ENCODE measurements at regions not wholly inside any gene's neighbourhood (a gene's known extent, or its start where the extent isn't known, plus 50 kb on each side); places are given as distances from the start of the nearest gene placed in this dataset.

DNA sequence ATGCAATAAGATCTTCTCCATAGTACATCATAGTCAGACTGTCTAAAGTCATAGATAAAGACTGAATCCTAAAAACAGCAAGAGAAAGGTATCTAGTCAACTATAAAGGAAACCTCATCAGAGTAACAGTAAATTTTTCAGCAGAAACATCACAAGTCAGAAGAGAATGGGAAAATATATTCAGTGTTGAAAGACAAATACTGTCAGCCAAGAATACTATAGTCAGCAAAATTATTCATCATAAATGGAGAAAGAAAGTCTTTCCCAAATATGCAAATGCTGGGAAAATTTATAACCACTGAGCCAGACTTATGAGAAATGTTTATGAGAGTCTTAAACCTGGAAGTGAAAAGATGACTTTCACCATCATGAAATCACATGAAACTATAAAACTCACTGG, 136.7 kb downstream of the KDR start:
- DNase-seq = no peak

DNA sequence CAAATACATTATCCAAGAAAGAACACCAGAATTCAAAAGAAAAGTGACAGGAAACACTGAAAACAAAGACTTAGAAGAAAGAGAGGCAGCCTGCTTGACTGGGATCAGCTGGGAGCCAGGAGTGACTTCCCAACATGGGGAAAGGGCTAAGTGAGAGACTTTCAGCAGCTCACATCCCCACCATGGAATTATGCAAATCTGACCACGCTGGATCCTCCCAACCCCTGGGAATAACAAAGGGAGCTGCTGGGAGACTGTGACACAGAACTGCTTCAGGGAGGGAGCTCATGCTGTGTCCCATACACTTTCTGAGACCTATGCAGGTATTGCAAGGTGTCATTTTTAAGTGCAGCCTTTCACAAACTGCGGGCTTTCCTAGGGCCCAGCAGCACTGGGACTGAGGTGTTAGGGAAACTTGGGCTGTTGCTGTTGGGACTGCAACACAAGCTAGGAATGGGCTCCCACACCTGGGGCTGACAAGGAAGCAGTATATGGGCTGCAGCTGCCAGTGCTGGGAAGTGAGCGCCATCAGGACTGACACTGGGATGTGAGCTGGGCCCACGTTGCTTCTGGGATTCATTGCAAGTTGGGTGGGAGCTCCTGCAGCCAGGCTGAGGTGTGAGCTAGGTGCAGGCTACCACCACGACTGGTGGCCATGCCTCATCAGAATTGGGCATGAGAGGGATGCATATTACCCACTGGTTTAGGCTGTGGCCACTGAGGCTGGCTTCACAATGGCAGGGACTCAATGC, 139.1 kb downstream of the KDR start:
- DNase-seq = no peak

DNA sequence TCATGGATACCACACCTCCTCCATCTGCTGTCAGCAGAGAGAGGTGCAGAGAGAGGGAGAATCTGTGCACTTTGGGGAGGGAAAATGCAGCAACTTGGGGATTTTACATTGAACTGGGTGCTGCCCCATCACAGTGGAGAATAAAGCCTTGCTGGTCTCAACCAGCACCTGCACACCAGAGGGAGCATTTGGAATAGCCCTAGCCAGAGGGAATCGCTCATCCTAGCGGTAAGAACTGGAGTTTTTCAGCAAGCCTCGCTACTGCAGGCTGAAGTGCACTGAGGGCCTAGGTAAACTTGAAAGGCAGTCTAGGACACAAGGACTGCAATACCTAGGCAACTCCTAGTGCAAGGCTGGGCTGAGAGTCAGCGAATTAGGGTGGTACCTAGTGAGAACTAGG, 148.7 kb downstream of the KDR start:
- no peak for DNase-seq

DNA sequence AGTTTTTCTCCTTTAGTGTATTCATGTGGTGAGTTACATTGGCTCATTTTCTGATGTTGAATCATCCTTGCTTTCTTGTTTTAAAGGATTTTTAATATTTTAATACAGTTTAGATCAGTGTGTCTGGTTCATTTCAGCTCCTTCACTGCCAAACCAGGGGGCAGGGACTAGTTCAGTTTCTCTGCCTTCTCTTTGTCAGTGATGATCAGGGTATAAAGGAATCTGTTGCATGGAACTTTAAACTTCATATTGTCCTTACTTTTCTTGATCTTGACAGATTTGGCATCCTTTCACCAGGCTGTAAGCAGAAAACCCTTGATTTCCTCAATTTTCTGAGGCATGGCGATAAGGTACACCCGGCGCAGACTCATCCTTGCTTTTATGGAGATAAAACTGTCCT, 149.4 kb downstream of the KDR start:
- DNase-seq = no peak

DNA sequence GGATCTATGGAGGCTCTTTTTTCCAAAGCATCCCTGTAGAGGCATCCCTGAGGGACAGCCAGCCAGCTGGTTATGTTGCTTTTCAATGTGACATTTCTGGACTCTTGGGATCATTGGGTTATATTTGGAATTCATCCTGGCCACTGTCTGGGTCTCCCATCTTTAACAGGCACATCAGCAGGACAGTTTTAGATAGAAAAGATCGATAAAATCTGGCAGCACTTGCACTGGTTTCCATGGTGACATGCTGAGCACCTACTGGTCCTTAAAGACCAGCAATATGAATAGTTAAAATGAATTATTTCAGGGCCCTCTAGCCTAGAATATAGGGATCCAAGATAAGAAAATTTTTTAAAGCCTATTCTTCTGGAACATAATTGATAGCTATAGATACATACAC, 151.6 kb downstream of the KDR start:
- DNase-seq = no peak

DNA sequence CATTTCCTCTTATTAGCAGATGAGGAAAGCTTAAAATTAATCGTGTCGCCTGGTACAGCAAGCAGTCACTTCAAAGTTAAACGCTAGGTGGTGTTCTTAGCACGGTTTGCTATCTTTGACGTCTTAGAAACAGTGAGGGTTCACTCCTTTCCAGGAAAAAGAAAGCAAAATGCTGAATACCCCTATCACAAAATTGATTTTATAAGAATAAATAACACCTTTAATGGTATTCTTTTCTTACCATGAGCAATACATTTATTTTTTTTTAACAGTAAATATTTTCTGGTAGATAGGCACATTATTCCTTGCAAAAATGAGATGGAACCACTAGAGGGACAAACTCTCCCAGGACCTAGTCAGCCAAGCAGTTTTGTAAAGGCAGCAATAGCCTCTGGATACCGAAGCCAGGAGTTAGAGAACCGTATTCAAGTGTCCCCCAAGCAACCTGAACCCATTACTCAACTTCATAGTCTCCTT, 153.9 kb downstream of the KDR start:
- no peak for DNase-seq

DNA sequence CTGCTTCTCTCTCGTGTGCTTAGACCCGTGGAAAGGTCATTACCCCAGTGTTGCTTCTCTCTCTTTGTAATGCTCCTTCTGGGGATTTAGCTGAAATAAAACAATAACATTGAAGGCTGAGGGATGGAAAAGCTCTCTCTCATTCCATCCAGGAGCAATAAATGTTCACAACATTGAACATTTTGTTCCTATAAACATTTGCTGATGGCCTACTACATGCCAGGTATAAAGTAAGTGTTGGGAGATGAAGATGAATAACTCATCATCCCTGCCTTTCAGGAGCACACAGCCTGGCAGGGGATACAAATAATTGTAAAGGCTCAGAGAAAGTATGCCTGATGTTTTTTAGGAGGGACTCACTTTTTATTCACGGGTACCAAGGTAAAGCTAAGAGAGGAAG, 158.1 kb downstream of the KDR start:
- DNase-seq = no peak

DNA sequence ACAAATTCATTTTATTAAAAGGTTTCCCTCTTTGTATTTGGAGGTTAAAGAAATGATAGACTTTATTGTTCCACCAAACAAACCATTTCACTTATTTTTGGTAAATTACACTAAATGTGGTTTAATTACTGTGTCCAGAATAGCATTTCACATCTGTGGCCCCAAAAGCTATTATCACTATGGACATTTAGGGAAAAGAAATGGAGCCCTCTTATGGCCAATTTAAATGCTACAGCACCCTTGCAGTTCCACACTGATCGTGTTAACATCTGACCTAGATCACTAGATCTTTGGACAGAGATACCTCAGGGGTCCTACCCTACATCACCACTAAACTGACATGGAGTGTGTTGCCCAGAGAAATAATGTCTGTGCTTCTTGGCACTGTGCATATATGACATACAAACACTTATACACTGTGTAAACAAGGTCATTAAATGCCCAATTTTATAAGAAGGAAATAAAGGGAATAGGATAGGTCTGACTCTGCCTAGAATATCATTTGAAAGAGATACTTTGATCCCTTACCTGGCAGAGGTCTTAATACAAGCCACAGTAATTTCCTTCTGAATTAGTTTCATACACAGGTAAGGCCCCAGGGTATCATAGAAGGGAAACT, 163.9 kb downstream of the KDR start:
- DNase-seq = no peak

DNA sequence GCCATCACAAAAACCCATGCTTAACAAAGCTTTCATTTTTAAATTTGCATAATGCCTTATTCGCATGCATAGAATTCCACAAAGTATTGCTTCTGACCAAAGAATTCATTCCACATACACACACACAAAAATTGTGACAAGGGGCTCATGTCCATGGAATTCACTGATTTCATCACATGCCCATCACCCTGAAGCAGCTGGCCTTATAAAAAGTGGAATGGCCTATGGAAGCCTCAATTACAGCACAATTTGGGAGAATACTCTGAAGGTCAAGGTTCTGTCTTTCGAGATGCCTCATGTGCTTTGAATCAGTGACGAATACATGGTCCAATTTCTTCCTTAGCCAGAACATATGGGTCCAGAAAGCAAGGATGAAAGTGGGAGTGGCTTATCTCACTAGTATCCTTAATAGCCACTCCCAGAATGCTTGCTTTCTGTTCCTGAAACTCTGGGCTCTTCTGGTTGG, 165.7 kb downstream of the KDR start:
- DNase-seq = no peak

DNA sequence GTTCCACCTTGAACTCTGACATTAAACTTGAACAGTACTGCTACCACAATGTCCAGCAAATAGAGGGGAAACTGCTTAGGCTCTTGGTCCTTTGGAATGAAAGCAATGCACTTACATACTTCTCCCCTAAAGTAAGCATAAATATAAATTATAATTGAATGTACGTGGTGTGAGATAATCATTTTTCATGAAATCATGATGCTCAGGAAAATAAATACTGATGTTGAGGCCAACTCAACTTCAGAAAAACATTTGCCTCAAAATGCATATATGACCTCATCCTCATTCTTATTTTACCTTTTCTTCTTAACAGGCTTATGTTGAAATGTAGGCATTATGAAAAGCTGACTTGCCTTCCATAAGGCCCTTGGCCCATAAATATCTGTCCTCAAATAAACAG, 166.3 kb downstream of the KDR start:
- no peak for DNase-seq

DNA sequence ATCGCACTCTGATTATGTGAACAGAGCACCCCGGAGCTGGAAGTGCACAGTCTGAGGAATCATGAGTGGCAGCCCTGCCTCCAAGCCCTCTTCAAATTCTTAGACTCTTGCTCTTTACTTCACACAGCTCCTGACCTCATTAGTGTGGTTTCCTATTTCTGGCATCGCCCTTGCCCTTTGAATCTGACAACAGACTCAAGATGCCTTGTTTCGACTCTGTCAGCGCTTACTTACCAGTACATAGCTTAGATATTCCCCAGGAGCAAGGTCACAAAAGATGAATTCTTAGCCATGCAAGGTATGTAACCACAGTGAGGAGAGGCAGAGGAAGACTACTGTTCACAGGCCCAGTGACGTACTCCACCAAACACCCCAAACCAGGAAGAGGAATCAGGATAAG, 167.2 kb downstream of the KDR start:
- DNase-seq = no peak

DNA sequence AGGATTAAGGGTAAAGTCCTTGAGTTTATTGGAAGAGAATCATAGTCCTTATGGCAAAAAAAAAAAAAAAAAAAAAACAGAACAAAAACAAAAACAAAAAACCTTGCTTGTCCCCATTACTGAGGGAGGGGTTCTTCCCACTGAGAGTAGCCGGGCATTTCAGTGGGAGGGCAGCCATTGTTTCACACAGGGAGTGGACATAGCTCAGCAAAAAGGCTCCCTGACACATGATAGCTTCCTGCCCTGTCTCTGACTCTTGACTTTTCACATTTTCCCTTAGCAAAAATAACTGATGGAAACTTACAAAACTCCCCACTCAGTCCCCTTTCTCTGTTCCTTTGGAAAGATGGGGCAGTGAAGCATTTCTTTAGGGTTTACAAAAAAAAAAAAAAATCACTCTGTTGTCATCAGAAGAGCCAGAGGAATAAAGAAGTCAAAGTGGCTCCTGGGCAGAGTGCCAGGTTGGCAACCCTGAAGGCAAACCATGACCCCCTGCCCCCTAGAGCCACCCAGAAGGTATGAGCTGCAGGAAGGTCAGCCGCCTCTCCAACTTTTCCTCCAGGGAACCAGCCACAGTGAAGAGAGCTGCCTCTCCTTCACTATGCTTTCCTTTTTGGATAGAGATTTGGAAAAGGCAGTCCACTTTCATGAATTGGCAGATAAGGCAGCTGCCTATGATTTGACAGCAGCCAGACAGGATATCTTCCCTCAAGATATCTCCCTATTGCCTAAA, 170.6 kb downstream of the KDR start:
- DNase-seq = no peak

DNA sequence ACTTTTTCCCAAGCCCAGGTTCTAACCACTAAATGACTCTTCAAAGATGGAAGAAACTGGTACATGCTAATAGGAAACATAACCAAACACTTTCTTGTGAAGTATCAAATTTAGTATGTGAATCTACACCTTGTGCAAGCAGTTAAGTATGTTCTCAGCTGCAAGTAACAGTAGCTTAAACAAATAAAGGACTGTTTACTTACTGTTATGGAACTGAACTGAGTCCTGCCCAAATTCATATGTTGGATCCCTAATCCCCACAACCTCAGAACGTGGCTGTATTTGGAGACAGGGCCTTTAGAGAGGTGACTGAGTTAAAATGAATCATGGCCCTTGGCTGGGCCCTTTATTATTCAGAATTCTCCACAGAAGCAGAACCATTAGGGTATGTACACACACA, 178.7 kb downstream of the KDR start:
- no peak for DNase-seq

DNA sequence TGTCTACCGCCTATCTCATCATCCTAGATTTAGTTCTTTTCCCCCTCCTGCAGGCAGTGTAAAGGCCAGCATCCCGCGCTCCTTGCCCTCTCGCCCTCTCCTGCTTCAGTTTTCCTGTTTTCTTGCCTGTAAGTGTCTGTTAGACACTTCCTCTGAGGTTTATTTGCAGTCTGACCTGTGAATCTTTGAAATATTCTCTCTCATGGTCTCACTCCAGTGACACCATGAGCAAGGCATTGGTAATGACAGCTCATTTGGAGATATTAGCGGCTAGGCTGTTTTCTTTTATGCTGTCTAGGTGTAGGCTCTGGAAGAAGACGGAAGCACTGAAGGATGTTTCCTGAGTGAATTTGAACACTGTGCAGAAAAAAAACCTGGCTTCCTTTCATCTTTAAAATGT, 179.6 kb downstream of the KDR start:
- no peak for DNase-seq

DNA sequence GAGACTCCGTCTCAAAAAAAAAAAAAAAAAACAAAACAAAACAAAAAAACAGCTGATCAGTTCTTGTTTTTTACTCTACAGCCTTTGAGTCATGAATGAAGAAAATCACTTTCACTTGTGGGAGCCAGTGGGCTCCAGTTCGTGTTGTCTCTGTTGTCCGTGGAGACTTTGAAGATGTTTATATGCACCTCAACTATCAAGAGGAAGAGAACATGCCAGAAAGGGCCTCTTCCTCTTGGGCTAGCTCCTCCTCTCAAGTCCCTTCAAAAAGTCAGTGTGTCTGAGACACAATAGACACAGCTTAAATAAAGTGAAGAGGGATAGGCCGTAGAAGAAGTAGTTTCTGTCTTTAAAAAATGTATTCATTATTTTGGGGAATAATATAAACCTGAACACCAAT, 182.7 kb downstream of the KDR start:
- peak; percentile 7 to 17 for DNase-seq

DNA sequence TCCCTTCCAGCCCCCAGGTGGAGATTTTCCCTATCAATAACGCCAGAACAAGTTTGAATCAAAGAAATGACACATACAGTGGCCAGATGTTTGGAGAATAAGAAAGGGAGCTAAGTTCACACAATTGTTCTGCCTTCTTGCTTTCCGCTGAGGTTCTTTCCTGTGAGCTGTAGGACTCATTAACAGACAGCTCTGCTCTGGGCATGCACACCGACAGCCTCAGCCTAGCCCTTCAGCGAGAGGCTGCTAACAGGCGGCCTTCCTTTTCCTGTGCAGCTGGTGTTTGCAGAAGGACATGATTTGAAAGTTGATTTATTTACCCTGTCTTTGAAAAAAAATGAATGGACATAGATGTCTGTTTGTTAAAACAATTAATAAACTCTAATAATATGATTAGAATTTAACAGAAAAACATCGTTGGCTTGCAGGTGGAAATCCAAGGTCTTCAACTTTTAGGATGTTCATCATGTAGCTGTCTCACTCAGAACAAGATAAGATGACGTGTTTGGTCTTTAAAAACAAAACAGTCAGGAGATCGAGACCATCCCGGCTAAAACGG, 183.3 kb downstream of the KDR start:
- peak; percentile 6 to 15 for DNase-seq

DNA sequence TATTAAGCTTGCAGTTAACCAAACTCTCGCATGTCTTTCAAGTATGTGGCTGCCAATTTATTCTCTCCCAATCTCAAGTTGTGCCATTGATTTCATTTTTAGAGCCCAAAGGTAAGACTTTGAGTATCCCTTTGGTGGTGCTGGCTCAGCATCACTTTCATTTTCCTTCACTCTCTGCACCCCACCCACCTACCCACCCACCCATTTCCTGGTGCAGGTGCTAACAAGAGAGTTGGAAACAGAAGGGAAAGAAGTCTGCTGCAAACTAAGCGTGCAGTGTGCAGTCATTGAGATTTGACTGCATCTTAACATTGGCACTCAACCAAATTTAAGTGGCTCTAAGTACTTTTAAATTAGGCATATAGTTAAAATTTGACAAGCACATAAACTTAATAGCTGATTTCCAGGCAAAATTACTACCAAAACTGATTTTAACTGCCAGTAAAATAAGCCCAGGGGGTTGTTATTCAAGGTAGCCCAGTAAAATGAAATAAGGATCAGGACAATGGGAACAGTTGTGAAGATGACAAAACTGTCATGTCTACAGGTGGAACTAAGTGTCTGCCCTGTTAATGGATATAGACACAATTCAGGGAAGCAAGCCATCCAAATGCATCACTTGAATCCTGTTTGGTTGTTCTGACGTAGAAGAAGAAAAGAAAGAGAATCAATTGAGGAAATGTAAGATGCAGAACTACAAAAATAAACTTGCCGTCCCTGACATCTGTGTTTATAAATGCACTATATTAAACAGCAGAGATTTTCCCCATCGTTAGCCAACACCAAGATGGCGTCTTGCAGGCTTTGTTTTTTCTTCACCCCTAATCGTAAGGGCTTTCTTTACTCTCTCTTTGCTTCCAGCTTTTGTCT, 184.2 kb downstream of the KDR start:
- DNase-seq = peak; percentile 49

DNA sequence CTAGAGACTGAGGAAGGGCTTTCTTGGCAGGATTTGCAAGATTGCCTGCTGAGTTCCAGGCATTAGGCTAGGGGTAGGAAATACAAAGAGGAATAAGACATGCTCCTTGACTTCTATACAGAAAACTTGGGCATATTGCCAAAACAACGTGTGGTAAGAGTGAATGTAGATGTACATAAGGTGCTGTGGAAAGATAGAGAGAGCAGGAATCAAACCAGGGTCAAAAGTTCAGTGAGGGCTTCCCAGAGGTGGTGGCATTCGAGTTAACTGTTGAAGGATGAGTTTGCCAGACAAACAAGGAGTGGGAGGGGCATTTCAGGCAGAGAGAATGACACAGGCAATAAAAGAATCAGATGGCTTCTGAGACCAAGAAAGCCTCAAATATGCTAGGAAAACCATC, 187.9 kb downstream of the KDR start:
- no peak for DNase-seq

DNA sequence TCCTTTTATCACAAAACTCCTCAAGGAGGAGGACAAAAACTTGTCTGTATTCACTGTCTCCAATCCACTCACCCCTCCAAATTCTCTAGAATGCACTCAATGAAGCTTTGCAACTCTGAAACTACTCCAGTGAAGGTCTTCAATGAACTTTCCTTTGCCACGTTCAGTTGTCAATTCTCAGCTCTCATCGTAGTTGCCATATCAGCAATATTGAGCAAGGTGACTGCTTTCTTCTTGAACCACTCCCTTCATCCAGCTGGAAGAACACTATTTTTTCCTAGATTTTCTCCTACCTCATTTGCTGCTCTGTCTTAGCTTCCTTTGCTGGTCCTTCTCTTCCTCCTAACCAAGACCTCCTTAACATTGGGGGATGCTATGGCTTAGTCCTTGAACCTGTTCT, 191.8 kb downstream of the KDR start:
- no peak for DNase-seq

DNA sequence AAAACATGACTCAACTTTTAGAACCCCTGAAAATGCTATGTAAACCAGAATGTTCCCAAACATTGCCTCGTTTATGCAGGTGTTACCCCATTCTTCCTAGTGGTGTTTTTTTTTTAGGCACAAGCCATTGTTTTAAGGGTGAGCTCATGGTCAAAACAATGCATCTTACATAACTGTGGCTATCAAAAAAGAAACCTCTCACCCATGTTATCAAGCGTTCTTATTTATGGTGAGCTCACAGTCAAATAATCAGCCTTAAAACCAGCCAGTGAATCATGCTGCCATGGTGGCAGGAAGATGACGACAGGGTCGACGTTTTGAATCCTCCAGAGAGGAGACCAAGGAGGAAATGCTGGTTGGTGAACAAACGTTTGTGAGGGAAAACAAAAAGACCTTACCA, 195.2 kb downstream of the KDR start:
- no peak for DNase-seq

DNA sequence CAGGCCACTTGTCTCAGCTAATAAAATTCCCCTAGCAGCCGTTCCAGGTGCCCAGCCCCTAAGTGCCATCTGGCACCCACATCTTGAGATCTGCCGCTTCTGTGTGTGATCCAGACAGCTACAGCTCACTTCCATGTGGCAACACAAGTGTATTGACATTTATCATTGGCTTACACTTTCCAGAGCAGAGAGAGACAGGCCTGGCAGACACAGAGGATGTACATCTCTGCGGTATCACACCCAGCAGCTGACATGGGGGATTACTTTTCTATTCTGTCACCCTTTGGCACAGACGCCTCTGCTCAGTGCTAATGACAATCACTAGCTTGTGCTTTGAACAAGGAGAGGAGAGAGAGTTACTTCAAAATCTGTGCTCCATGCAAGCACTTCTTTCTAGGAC, 195.9 kb downstream of the KDR start:
- DNase-seq = no peak

DNA sequence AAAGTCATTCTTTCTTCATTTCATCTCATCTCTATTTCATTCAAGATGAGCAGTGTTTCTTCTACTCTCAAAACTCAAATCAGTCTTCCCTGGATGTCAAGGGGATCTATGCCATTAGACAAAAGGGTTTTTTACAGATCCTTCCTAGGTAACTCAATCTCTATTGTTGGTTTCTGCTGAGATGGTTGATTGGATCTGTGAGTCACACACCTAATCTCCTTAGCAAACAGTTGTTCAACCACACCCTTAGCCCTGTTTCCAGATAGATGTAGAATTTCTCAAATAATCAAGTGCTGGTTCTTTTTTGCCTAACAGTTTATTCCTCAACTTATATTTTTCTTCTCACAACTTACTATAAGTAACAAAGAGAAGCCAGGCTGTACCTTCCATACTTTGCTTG, 200.5 kb downstream of the KDR start:
- DNase-seq = no peak

DNA sequence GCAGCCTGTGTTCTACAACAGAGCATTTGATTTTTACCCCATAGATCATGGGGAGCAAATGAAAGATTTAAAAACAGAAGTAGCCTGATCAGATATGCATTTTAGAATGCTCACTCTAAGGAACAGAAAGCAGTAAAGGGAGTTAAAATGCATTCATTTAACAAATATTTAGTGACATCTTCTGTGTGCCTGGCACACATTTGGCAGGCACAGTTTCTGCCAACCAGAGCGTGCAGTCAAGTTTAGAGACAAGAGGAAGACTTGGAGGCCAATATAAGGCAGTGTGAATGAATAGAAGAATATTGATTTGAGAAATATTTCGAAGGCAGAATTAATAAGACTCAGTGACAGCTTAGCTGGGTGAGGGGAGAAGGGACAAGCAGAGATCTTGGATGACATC, 210.1 kb downstream of the KDR start:
- no peak for DNase-seq

Measured in activated CD4-positive, alpha-beta T cell treated with anti-CD3 and anti-CD28 coated beads, Interleukin-2, amount 50 U/mL, for 4 hours (primary cell).